SK-N-SH (cell line): ENCODE measurements at regions not wholly inside any gene's neighbourhood (a gene's known extent, or its start where the extent isn't known, plus 50 kb on each side); places are given as distances from the start of the nearest gene placed in this dataset.

Source experiments
- CHD2 ChIP-seq: fragments of 150-350 bp; IDR thresholded peaks from 2 replicates; pipeline ENCODE4 v1.6.1; 2018; ENCODE audit warnings: low read length; ENCODE audit not compliant: partially characterized antibody
- CTCF ChIP-seq: fragments of 200-600 bp; sonication (generic); IDR thresholded peaks from 2 replicates; pipeline ENCODE4 v1.6.1; 2017; ENCODE audit warnings: antibody characterized with exemption, mild to moderate bottlenecking, moderate library complexity
- IRF3 ChIP-seq: fragments of 150-350 bp; IDR thresholded peaks from 2 replicates; pipeline ENCODE4 v1.6.1; 2016; ENCODE audit warnings: mild to moderate bottlenecking, low read depth, low read length
- JUND ChIP-seq: IDR thresholded peaks from 2 replicates; pipeline ENCODE4 v1.4.0; 2012
- MXI1 ChIP-seq: IDR thresholded peaks from 2 replicates; pipeline ENCODE4 v1.6.1; 2012; ENCODE audit warnings: mild to moderate bottlenecking, low read depth, low read length, improper control_type of control experiment
- POLR2AphosphoS5 ChIP-seq: IDR thresholded peaks from 2 replicates; pipeline ENCODE4 v1.6.1; 2012; ENCODE audit warnings: low read depth, low read length
- RCOR1 ChIP-seq: fragments of 150-350 bp; IDR thresholded peaks from 2 replicates; pipeline ENCODE4 v1.6.1; 2017; ENCODE audit warnings: antibody characterized with exemption, low read length
- RFX5 ChIP-seq: IDR thresholded peaks from 2 replicates; pipeline ENCODE4 v1.6.1; 2012; ENCODE audit warnings: mild to moderate bottlenecking, improper control_type of control experiment, low read length
- SIN3A ChIP-seq: IDR thresholded peaks from 2 replicates; pipeline ENCODE4 v1.6.1; 2012; ENCODE audit warnings: low read depth, mild to moderate bottlenecking, low read length, moderate library complexity, borderline replicate concordance
- SMC3 ChIP-seq: IDR thresholded peaks from 2 replicates; pipeline ENCODE4 v1.6.1; 2012; ENCODE audit warnings: low read depth, low read length, improper control_type of control experiment
- TCF12 ChIP-seq: IDR thresholded peaks from 2 replicates; pipeline ENCODE4 v1.4.0; 2012
- TF ChIP-seq, protein P1 (sequence below): IDR thresholded peaks from 2 replicates; pipeline ENCODE4 v1.4.0; 2012; ENCODE audit warnings: low read depth
- TF ChIP-seq, protein P2 (sequence below): IDR thresholded peaks from 2 replicates; pipeline ENCODE4 v1.6.1; 2012; ENCODE audit warnings: mild to moderate bottlenecking, low read depth, low read length, moderate library complexity

DNA sequence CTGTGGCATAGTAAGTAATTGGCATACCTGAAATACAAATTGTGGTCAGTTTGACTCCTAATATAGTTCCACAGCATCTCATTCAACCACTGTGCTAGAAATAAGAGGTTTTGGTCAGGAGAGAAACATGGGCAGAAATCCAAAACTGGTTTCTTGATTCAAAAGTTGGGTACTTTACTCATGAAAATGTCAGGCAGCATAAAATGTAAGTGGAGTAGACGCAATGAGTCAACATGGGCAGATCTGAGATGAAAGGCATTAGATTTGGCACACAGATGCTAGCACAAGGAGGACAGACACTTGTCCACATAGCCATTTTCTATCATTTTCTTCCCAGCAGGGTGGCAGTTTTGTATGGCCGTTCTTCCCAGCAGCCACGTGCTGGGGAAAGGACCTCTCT is 255.8 kb upstream of the CDIN1 start:
- TF ChIP-seq RFX5 (no peak), TCF12 (peak; percentile 90), CTCF (no peak), RCOR1 (no peak), SIN3A (peak; percentile 43; the same call in 1 of the 2 replicates), SMC3 (no peak), CHD2 (no peak), MXI1 (no peak), POLR2AphosphoS5 (peak; percentile 71; the same call in 1 of the 2 replicates), IRF3 (no peak), JUND (peak; percentile 74)
- TF ChIP-seq, protein P1, sequence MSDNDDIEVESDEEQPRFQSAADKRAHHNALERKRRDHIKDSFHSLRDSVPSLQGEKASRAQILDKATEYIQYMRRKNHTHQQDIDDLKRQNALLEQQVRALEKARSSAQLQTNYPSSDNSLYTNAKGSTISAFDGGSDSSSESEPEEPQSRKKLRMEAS = no peak
- TF ChIP-seq, protein P2, sequence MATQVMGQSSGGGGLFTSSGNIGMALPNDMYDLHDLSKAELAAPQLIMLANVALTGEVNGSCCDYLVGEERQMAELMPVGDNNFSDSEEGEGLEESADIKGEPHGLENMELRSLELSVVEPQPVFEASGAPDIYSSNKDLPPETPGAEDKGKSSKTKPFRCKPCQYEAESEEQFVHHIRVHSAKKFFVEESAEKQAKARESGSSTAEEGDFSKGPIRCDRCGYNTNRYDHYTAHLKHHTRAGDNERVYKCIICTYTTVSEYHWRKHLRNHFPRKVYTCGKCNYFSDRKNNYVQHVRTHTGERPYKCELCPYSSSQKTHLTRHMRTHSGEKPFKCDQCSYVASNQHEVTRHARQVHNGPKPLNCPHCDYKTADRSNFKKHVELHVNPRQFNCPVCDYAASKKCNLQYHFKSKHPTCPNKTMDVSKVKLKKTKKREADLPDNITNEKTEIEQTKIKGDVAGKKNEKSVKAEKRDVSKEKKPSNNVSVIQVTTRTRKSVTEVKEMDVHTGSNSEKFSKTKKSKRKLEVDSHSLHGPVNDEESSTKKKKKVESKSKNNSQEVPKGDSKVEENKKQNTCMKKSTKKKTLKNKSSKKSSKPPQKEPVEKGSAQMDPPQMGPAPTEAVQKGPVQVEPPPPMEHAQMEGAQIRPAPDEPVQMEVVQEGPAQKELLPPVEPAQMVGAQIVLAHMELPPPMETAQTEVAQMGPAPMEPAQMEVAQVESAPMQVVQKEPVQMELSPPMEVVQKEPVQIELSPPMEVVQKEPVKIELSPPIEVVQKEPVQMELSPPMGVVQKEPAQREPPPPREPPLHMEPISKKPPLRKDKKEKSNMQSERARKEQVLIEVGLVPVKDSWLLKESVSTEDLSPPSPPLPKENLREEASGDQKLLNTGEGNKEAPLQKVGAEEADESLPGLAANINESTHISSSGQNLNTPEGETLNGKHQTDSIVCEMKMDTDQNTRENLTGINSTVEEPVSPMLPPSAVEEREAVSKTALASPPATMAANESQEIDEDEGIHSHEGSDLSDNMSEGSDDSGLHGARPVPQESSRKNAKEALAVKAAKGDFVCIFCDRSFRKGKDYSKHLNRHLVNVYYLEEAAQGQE = no peak
